ENCODE measurements at regions not wholly inside any gene's neighbourhood (a gene's known extent, or its start where the extent isn't known, plus 50 kb on each side); places are given as distances from the start of the nearest gene placed in this dataset.

DNA sequence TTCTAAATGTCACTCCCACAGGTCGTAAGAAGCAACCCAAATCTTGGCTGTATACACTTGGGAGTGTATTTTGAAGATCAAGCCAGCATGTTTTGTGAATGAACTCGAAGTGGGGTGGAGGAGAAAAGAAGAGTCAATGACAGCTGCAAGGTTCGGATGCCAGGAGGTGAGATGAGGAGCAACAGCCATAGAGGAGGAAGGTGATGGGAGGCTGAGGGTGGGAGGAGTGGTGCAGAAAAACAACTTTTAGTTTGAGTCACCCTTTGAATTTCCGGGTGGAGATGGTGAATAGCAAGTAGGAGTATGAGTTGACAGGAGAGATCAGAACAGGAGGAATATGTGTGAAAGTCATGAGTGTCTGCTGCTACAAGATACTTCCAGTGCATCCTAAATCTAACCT, 153.6 kb downstream of the DIRAS2 start:
- TF ChIP-seq CTCF (IDR thresholded peaks at IDR 0.05): no peak
- TF ChIP-seq POLR2A (IDR thresholded peaks at IDR 0.05): no peak
- no peak for TF ChIP-seq EP300 (IDR thresholded peaks at IDR 0.05)

Measured in upper lobe of left lung (tissue), 4 donors.